Stimulated activated CD4-positive, alpha-beta T cell treated with anti-CD3 and anti-CD28 coated beads, Interleukin-4, amount 100 ng/mL, for 24 hours (primary cell): ENCODE measurements at regions not wholly inside any gene's neighbourhood (a gene's known extent, or its start where the extent isn't known, plus 50 kb on each side); places are given as distances from the start of the nearest gene placed in this dataset.
"Not testable (repeated sequence)": the region's sequence is repeated elsewhere in the genome, so short reads cannot be mapped to it uniquely, and the experiment has no call there.

Experiments
- DNase-seq: peaks from one replicate; pipeline ENCODE4 v3.0.0-alpha.2; 2020

DNA sequence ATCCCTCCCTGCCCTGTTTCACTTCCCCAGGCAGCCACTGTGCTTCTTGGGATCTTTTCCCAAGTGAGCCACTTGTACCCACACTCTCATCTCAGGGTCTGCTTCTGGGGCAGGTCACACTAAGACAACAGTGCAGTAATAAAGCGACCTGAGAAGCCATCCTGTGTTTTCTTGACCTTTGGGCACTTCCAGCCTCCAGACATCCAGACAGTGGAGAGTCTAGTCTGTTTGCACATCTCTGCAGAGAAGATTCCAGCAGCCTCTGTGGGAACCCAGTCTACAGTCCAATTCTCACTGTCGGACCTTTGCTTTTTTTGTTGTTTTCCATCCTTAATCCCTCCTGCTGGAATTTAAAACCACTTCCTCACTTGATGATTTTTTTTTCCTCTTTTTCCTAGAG lies 50.3 kb upstream of the ATP6AP2 start:
- no peak for DNase-seq

DNA sequence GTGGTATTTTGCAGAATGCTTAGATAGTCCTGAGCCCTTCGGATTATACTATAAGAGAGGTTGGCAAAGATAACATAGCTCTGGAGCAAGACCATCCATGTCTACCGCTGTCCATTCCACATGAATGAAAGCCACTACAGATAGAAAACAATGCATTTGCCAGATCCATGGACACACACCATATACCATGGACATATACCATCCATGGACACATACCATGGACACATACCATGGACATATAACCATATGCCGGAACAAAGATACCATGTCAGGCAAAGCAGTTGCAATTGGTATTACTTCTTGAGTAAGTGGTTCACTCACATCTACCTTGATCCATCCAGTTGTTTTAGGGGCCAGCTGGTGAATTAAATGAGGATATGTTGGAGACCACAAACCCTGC lies 53.2 kb upstream of the ATP6AP2 start:
- DNase-seq = no peak

DNA sequence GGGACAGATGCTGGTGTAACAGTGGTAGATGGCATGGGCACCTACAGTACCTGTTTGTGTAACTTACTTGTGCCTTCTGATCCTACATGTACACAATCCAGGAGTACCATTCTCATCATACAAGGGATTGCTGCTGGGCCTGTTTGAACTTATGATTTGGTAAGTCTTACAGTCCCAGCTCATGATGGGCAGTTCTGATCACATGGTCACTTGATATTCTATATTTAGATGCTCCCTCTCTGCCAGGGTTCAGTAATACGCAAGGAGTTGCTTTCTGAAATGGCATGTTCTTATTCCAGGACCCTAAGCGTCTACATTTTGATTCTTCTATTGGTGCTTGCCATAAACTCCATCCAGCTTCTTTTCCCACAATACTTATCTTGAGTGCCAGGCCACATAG lies 54.4 kb upstream of the ATP6AP2 start:
- DNase-seq = no peak

DNA sequence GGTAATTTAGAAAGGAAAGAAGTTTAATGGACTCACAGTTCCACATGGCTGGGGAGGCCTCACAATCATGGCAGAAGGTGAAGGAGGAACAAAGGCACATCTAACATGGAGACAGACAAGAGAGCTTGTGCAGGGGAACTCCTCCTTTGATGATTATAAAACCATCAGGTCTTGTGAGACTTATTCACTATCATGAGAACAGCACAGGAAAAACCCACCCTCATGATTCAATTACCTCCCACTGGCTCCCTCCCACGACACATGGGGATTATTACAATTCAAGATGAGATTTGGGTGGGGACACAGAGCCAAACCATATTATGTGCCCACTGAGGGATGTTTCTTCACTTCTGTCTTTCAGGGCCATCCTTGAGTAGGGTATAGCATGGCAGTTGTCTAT lies 54.9 kb upstream of the ATP6AP2 start:
- not testable (repeated sequence) for DNase-seq

DNA sequence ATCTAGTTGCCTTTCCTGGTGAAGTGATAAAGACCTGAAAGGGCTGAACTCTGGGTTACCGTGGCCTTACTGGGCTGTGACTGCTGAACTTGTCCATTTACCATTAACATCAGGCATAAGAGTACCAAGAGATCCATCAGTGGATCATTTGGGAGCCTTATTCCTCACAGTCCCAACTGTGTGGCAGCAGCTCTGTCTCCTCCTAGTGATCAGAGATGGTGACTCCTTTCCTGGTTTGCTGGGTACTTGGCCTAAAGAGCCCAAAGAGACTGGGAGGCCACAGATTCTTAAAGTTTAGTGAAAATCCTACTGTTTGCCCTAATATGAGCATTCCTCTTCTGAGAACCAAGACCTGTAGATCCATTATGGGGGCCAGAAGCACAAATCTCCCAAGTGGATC lies 56.3 kb upstream of the ATP6AP2 start:
- no peak for DNase-seq

DNA sequence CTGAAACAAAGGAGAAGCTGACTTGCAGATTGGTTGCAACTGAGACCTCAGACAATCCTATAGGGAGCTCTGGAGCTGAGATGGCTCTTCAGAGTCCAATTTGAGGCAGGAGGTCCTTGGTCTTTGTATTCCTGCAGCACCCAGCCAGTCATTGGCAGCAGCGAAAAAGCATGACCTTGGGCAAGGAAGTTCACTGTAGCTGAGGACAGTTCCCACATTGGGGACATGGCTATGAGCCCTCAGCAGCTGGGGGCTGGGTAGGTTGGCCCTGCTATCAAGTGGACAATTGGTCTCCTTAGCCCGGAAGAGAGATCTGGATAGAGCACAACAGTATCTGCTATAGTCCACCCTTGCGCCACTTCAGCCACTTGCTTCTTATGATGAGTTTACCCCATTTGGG lies 56.9 kb upstream of the ATP6AP2 start:
- no peak for DNase-seq

DNA sequence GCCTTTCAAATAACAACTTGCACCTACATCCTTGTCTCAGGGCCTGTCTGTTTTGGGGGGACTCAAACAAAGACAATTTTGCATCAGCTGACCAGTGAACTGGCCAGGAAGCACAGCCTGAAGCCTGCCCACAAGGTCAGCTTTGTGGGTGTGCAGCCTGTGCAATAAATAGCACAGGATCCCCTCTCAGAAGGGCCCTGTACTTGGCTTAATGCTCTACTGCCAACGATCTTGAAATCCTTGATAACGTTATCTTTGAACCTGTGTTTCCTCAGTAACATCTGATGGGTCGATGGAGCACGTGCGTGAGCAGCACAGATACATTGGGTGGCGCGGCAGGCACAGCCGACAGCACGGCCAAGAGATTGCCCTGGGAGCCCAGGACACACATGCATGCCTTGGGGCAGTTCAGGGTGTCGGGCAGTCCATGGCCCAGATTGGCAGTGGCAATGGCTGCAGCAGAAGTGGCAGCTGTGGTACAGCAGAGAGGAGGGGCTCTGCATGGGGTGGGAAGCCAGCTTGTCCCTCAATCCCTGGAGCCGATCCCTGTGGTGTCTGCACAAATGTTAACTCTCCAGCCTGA lies 58.8 kb upstream of the ATP6AP2 start:
- no peak for DNase-seq

DNA sequence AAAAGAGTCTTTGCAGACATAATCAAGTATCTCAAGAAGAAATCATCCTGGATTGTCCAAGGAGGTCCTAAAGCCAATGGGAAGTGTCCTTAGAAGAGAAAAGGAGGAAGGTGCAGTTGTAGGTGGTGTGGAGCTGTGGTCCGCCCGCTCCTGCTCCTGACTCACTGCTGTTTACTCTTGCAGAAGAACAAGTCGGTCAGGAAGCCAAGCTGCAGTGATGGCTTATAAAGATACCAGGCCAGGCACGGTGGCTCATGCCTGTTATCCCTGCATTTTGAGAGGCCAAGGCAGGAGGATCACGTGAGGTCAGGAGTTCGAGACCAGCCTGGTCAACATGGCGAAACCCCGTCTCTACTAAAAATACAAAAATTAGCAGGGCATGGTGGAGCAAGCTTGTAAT lies 66.4 kb upstream of the ATP6AP2 start:
- DNase-seq = no peak

DNA sequence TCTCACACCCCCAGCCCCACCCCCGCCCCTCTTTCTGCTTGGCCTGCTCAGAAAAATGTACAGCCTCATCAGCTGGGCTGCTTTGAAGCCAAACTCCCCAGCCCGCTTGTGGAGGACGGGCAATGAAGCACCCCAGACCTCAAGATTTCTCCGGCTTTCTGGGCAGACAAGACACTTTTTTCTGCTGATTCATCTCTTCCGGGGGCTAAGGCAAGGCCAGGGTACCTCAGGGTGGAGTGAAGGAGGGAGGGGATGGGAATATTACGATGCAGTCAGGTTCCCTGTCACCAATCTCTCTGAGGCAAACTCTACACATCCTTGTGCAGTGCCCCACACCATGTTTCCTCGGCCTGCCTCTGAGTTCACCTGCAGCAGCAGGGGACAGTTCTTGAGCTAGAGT lies 66.9 kb upstream of the ATP6AP2 start:
- DNase-seq = no peak

DNA sequence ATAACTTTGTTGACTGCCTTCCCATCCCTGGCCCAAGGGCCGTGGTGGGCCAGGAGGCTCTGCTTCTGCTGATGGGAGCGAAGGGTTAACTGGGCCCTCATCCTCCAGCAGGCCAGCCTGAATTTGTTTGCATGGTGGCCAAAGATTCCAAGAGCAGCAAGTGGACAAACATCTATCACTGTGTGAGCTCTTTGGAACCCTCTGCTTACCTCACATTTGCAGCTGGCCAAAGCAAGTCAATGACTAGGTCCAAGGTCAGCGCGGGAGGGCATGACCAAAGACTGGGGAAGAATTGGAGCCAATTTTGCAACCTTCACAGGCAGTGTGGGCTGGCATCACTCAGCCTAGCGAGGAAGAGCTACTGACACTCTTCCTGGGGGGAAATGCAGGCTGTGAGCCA lies 67.8 kb upstream of the ATP6AP2 start:
- DNase-seq = no peak

DNA sequence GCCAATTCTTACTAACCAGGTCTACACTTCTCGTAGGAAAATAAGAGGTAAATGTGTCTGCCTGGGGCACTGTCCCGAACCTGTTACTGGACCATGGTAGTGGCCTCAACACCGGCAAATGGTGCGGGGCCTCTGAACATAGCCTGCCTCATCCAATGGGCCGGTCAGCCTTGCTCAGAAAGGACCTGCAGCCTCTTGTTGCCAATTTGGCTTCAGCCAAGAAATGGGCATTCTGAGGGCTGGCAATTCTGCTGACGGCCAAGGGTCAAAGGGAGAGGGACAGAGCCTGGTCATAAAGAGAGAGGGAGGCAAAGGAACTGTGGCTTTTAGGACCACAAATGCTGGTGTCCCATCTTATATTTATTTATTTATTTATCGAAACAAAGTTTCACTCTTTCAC lies 69.5 kb upstream of the ATP6AP2 start:
- DNase-seq = no peak

DNA sequence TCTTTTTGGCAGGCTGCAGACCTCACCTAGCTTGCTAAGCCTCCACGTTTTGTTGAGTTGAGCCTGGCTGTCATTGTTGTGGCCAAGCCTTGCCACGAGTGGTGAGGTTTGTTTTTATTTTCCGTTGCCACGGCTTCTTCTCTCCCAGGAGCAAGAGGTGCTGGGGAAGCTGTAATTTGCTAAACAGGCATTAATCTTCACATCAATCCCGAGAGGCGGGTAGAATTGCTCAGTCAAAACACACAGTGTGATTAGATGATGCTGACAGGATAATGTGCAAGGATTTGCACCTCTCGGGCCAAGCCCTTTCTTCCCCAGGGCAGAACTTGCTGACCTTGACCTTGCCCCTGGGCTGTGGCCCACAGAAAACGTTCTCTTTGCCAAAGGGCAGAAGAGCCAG lies 72.2 kb upstream of the ATP6AP2 start:
- DNase-seq = no peak

DNA sequence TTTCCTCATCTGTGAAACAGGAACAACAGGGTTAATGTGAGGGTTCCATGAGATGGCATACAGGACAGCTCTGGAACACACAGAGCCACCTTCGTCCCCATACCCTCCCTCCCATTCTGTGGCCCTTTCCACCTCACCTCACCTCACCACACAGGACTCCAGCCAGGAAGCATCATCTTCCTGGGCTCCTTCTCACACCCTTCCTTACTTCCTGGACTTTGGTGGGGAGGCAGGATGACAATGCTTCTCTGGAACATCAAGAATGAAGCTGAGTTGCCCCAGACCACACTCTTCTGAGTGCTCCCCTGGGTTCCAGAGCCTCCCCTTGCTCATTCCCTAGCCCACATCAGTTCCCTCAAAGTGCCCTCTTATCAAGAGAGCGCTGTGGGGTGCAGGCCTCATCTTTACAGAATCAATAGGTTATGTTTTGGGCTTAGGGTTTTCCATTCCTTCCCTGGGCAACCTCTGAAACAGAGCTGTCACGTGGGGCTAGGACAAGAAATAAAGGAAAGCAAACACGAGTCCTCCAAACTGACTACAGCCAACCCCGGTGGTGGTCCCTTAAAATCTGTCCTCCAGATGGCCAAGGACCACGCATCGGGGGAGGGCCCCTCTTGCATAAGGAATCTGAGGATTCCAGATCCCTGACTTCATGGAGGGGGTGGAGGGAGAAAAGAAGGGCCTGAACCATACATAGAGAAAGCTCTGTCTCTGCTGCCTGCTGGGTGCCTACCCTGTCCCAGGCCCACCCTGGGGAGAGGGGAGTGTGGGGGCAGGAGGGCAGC lies 74.4 kb upstream of the ATP6AP2 start:
- DNase-seq = no peak

DNA sequence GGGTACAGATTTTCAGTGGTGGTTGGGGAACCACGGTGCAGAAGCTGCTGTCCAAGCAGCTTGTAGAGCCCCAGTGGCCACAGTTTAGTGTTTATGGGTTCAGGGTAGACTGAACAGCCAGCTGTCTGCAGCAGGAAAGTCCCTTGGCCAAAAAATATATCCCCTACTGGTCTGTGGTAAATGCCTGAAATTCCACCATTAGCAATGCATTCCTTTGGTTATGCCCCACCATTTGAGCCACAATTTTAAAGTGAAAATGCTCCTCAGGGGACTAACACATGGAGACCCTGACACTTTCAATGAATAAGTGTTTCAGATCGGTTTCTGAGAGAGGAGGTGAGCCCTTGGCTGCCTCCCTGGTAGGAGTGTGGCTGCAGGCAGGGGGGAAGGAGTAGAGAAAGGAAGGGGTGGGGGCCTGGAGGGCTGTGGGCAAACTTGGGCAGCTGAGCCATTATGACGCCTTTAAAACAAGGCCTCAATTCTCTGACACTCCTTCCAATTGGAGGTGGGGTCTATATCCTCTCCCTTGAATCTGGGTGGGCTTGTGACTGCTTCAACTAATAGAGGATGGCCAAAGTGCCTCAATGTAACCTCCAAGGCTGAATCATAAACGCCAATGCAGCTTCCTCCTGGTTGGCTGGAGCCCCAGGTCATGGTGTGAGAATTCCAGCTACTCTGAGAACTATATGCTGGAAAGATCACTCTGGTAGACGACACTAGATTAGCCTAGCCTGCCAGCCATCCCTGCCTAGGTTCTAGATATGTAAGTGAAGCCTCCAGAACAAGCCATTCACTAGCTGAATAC lies 75.8 kb upstream of the ATP6AP2 start:
- DNase-seq = no peak

DNA sequence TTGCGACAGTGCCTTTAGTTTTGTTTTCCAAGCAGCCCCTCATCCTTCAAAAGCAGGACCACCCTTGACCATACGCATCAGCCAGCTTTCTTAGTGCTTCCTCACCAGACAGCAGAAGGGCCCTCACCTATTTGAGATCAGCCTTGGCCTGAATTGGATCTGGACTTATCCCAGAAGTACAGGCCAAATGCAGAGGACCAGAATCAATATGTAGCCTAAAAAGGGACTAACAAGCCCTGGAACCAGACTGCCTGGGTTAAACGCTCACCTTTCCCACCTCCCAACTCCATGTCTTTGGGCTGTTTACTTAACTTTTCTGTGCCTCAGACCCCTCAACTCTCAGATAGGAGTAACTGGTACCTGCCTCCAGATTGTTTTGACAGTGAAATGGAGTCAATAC lies 77.7 kb upstream of the ATP6AP2 start:
- DNase-seq = no peak

DNA sequence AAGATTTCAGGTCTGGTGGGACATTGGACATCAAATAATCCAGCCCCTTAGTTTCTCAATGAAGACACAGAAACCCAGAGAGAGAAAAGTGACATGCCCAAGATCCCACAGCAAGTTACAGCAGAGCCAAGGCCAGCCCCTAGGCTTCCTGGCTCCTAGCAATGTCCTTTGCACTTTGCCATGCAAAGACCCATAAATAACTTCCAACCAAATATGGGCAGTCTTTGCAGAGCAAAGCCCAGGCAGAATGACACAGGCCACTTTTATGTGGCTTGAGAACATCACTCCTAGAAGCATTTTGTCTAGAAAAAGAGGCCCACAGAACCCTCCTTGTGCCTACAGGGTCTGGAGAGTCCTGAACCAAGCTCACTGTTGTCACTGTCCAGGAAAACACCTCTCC lies 78.1 kb upstream of the ATP6AP2 start:
- no peak for DNase-seq

DNA sequence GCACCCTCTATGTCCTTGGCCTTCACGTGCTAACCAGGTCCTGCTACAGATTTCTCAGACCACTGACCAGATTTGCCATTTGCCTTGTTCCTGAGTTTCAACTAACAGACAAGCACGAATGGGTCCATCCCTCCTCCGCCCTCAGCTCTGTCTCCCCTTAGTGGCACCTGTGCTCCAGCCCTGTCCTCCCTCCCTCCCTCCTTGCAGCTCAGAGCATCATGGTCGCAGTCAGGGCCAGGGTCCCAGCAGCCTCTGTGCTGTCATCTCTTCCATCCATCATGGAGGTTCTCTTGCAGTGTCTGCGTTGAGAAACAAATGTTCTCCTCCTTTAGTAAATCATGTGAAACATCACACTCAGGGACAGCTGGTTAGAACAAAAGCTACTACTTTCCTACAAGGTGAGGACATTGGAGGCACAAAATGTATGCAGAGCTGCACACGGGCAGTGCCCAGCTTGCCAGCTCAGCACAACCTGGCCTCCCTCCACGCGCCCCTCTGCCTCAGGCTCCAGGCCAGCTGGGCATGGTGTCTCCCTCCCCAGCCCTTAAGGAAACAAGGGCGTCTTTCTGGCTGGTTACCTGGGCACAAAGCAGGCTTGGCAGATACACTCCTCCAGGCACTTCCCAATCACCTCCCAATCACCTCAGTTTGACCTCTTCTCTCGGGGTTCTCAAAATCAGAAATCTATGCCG lies 79.5 kb upstream of the ATP6AP2 start:
- DNase-seq = no peak

DNA sequence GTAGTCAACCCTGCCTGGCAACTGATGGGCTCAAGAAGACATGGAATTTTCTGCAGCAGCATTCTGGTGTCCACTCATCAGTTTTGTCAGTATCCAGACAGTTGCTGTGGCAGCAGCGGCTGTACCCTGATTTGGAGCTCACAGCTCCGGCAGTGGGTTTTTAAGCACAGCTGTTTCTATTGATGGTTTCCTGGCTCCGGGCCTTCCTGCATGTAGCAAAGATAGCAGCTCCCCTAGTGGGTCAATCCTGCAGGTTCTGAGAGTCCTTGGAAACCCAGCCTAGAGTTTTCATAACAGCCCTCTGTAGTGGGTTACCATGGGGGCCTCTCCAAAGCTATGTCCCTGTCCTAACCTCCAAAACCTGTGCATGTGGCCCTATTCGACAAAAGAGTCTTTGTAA lies 84.0 kb upstream of the ATP6AP2 start:
- DNase-seq = no peak

DNA sequence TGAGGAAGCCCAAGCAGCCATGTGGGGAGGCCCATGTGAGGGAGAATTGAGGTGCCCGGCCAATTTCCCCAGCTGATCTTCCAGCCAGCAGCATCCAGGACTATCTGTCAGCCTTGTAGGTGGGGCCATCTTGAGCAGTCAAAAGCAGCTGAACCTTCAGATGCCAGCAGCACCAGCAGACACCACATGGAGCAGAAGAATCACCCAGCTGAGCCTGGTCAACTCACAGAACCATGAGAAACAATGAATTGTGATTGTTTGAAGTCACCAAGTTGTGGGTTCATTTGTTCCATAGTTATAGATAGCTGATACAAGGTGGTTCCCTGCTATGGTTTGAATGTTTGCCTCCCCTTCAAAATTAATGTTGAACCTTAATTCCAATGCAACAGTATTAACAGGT lies 85.1 kb upstream of the ATP6AP2 start:
- no peak for DNase-seq

DNA sequence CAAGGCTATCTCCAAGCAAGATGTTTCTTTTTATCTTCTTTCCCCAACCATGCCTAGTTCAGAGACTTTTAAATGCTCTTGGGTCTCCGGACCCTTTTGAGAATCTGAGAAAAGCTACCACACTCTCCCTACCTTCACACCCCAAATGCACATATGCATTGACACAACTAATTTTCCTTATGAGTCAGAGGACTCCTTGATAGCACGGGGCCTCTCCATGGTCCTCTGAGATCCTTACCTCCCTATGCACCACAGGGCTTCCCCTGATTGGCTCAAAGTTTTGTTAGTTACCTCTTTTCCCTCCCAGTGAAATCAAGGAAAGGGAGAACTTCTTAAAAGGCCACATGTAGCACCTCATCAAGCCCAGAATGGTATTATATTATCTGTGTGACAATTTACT lies 86.8 kb upstream of the ATP6AP2 start:
- no peak for DNase-seq

DNA sequence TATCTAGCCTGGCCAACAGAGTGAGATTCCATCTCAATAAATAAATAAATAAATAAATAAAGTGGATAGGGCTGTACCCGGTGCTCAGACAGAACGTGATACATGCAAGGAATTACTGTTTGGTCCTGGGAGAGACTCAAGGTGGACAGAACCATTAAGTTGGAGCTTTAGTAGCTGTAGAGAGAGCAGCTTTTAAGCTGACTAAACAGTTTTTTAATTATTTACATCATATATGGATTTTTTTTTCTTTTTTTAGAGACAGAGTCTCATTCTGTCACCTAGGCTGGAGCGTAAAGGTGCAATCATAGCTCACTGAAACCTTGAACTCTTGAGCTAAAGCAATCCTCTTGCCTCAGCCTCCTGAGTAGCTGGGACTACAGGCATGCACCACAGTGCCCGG lies 92.5 kb upstream of the ATP6AP2 start:
- no peak for DNase-seq

DNA sequence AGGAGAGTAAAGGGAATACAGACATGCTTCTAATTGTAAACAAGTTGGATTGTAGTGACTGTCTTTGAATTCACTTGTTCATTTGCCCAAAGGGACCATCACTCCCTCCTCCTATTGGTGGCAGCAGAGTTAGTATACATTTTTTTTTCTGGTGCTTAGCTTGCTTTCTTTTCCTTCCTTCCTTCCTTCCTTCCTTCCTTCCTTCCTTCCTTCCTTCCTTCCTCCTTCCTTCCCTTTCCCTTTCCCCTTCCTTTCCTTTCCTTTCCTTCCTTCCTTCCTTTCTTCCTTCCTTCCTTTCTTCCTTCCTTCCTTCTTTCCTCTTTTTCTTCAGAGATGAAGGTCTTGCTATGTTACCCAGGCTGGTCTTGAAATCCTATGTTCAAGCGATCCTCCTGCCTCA lies 94.8 kb upstream of the ATP6AP2 start:
- no peak for DNase-seq

DNA sequence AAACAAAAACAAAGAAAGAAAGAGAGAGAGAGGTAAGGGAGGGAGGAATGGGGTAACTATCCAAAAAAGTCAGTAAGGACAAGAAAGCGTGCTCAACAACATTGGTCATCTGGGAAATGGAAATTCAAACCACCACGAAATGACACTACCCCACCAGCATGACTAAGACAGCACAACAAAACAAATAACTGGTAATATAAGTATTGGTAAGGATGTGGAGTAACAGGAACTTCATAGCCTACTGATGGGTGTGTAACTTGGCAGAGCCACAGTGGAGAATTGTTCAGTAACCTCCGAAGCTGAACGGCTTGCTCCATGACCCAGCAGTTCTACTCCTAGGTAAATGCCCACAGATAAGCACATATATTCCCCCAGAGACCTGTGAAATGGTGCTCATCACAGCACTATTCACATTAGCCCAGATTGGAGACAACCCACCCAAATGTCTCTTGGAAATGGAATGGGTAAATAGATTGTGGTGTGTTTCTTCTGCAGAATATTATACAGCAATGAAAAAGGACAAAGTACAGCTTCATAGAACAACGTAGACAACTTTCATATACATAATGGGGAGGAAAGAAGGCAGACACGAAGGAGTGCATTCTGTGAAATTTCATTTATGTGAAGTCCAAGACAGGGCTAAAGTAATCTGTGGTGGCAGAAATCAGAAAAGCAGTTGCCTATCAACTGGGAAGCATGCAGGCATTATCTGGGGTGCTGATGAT lies 95.5 kb upstream of the ATP6AP2 start:
- DNase-seq = no peak
